Fibroblast of the aortic adventitia (primary cell): ENCODE measurements at regions not wholly inside any gene's neighbourhood (a gene's known extent, or its start where the extent isn't known, plus 50 kb on each side); places are given as distances from the start of the nearest gene placed in this dataset.

Experiments
- DNase-seq: peaks from one replicate; pipeline ENCODE4 v3.0.0-alpha.2; 2010; ENCODE audit warnings: low read depth
- H3K4me3 ChIP-seq: 2 replicates; pipeline ENCODE4 v1.5.1; 2011; ENCODE audit warnings: low read depth, mild to moderate bottlenecking, control low read depth, low read length, moderate library complexity
- CTCF ChIP-seq: IDR thresholded peaks from 2 replicates; pipeline ENCODE4 v1.5.1; 2011; ENCODE audit warnings: mild to moderate bottlenecking, low read length, control low read depth, inconsistent platforms; ENCODE audit not compliant: insufficient read depth

- TF ChIP-seq CTCF: no peak
- H3K4me3 ChIP-seq: no peak overlapping the region
- no peak for DNase-seq
These were observed 54.9 kb upstream of the ZBTB18 start for GRCh38 chr1:243996223-243996622.

GRCh38 chr1:243991650-243992049, 59.4 kb upstream of the ZBTB18 start:
- DNase-seq: no peak
- no peak for TF ChIP-seq CTCF
- H3K4me3 ChIP-seq: no peak overlapping the region

GRCh38 chr1:243984788-243985187, 66.3 kb upstream of the ZBTB18 start:
- no peak overlapping the region for H3K4me3 ChIP-seq
- no peak for DNase-seq
- TF ChIP-seq CTCF: no peak

- H3K4me3 ChIP-seq: no peak overlapping the region
- no peak for TF ChIP-seq CTCF
- no peak for DNase-seq
These were observed 68.5 kb upstream of the ZBTB18 start for GRCh38 chr1:243982447-243983018.

GRCh38 chr1:243980471-243980870, 70.6 kb upstream of the ZBTB18 start:
- TF ChIP-seq CTCF: no peak
- DNase-seq: no peak
- no peak overlapping the region for H3K4me3 ChIP-seq

- no peak for TF ChIP-seq CTCF
- no peak overlapping the region for H3K4me3 ChIP-seq
- DNase-seq: no peak
These were observed 71.0 kb upstream of the ZBTB18 start for GRCh38 chr1:243980071-243980470.

GRCh38 chr1:243979396-243979795, 71.7 kb upstream of the ZBTB18 start:
- no peak for TF ChIP-seq CTCF
- H3K4me3 ChIP-seq: no peak overlapping the region
- no peak for DNase-seq
